DMS 273 treated with DMSO at 0.1 percent for 48 hours (cell line): ENCODE measurements at regions not wholly inside any gene's neighbourhood (a gene's known extent, or its start where the extent isn't known, plus 50 kb on each side); places are given as distances from the start of the nearest gene placed in this dataset.
"Not testable (repeated sequence)": the region's sequence is repeated elsewhere in the genome, so short reads cannot be mapped to it uniquely, and the experiment has no call there.

Experiments used
- DNase-seq: peaks from one replicate; lab custom pipeline; 2025; lab: John Stamatoyannopoulos, UW

- no peak for DNase-seq
Observed at GRCh38 chr4:189828081-189828697, 112.5 kb upstream of the FRG1 start.

- DNase-seq, result no peak
Observed at GRCh38 chr4:189832528-189832927, 108.1 kb upstream of the FRG1 start.

GRCh38 chr4:189834616-189835015 lies 106.1 kb upstream of the FRG1 start:
- DNase-seq, result no peak

GRCh38 chr4:189835505-189835904 lies 105.2 kb upstream of the FRG1 start:
- no peak for DNase-seq

GRCh38 chr4:189837471-189837870 lies 103.2 kb upstream of the FRG1 start:
- no peak for DNase-seq

- no peak for DNase-seq
Observed at GRCh38 chr4:189838821-189839497, 101.7 kb upstream of the FRG1 start.

- DNase-seq, result no peak
Observed at GRCh38 chr4:189840356-189840755, 100.3 kb upstream of the FRG1 start.

- no peak for DNase-seq
Observed at GRCh38 chr4:189843413-189844009, 97.2 kb upstream of the FRG1 start.

GRCh38 chr4:189845145-189845846 lies 95.4 kb upstream of the FRG1 start:
- DNase-seq, result no peak

GRCh38 chr4:189846094-189846493 lies 94.6 kb upstream of the FRG1 start:
- DNase-seq, result not testable (repeated sequence)

- DNase-seq, result not testable (repeated sequence)
Observed at GRCh38 chr4:189846608-189847007, 94.1 kb upstream of the FRG1 start.

GRCh38 chr4:189848672-189849071 lies 92.0 kb upstream of the FRG1 start:
- DNase-seq, result not testable (repeated sequence)

GRCh38 chr4:189850239-189850856 lies 90.3 kb upstream of the FRG1 start:
- no peak for DNase-seq

- DNase-seq, result no peak
Observed at GRCh38 chr4:189858435-189858834, 82.2 kb upstream of the FRG1 start.

GRCh38 chr4:189861101-189861500 lies 79.6 kb upstream of the FRG1 start:
- no peak for DNase-seq

GRCh38 chr4:189869236-189869635 lies 71.4 kb upstream of the FRG1 start:
- no peak for DNase-seq

GRCh38 chr4:189870511-189871234 lies 70.0 kb upstream of the FRG1 start:
- no peak for DNase-seq

GRCh38 chr4:189874591-189874990 lies 66.1 kb upstream of the FRG1 start:
- DNase-seq, result no peak

GRCh38 chr4:189881190-189881589 lies 59.5 kb upstream of the FRG1 start:
- not testable (repeated sequence) for DNase-seq

- DNase-seq, result not testable (repeated sequence)
Observed at GRCh38 chr4:189888407-189888806, 52.3 kb upstream of the FRG1 start.
